Fibroblast of lung (primary cell): ENCODE measurements at regions not wholly inside any gene's neighbourhood (a gene's known extent, or its start where the extent isn't known, plus 50 kb on each side); places are given as distances from the start of the nearest gene placed in this dataset.

Experiments
- EZH2 ChIP-seq: IDR thresholded peaks from 2 replicates; pipeline ENCODE4 v1.5.1; 2012; ENCODE audit warnings: low read length, control low read depth, mild to moderate bottlenecking; ENCODE audit errors: missing control alignments
- TF ChIP-seq, protein P1 (sequence below), 2 donors: IDR thresholded peaks in 1 of 2; conservative IDR thresholded peaks in 1 of 2; 1 replicate in 1 of 2; 2 replicates in 1 of 2; pipeline ENCODE4 v1.5.1; 2011 to 2012; ENCODE audit warnings: low read length in 2 of 2, control low read depth in 1 of 2, inconsistent platforms in 1 of 2, low read depth in 1 of 2, mild to moderate bottlenecking in 1 of 2

DNA sequence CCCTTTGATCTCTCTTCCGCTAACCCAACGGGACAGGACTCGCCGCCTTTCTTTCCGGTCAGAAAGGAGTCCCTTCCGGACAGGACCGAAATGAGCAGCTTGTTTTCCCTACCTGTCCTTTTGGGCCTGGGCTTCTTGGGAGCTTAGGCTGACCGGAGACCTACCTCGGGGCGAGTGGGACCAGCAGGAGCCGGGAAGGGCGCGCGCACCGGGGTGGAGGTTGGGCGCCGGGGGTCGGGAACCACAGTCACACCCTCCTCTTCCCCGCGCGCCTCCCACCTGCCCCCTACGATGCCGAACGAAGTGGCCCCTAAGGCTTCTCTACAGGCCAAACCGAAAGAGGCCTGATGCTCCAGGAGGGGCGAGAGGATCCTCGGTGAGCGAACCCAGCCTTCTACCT lies 95.2 kb downstream of the PRKAB2 start:
- no peak for TF ChIP-seq EZH2
- TF ChIP-seq, protein P1, sequence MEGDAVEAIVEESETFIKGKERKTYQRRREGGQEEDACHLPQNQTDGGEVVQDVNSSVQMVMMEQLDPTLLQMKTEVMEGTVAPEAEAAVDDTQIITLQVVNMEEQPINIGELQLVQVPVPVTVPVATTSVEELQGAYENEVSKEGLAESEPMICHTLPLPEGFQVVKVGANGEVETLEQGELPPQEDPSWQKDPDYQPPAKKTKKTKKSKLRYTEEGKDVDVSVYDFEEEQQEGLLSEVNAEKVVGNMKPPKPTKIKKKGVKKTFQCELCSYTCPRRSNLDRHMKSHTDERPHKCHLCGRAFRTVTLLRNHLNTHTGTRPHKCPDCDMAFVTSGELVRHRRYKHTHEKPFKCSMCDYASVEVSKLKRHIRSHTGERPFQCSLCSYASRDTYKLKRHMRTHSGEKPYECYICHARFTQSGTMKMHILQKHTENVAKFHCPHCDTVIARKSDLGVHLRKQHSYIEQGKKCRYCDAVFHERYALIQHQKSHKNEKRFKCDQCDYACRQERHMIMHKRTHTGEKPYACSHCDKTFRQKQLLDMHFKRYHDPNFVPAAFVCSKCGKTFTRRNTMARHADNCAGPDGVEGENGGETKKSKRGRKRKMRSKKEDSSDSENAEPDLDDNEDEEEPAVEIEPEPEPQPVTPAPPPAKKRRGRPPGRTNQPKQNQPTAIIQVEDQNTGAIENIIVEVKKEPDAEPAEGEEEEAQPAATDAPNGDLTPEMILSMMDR (conservative IDR thresholded peaks at IDR 0.05 in 1 of 2, IDR thresholded peaks at IDR 0.05 in 1 of 2; ENCODE audit: low read depth in 1 of 2, low read length in 2 of 2) = no peak
